GM12875 (cell line): ENCODE measurements at regions not wholly inside any gene's neighbourhood (a gene's known extent, or its start where the extent isn't known, plus 50 kb on each side); places are given as distances from the start of the nearest gene placed in this dataset.

Experiments used
- H3K4me3 ChIP-seq: one replicate; pipeline ENCODE4 v1.5.1; 2011; ENCODE audit warnings: low read depth, low read length, control low read depth
- CTCF ChIP-seq: IDR thresholded peaks from 2 replicates; pipeline ENCODE4 v1.5.1; 2011; ENCODE audit warnings: low read depth, mild to moderate bottlenecking, control low read depth, inconsistent platforms, low read length, moderate library complexity, borderline replicate concordance; ENCODE audit not compliant: insufficient read depth

GRCh38 chr6:98670045-98670746 lies 164.2 kb upstream of the POU3F2 start:
- H3K4me3 ChIP-seq = no peak overlapping the region
- TF ChIP-seq CTCF = no peak

GRCh38 chr6:98672681-98673475 lies 161.5 kb upstream of the POU3F2 start:
- TF ChIP-seq CTCF = no peak
- no peak overlapping the region for H3K4me3 ChIP-seq

GRCh38 chr6:98678481-98678880 lies 155.9 kb upstream of the POU3F2 start:
- H3K4me3 ChIP-seq = no peak overlapping the region
- no peak for TF ChIP-seq CTCF

- no peak for TF ChIP-seq CTCF
- no peak overlapping the region for H3K4me3 ChIP-seq
Measured at GRCh38 chr6:98686008-98686601, 148.3 kb upstream of the POU3F2 start.

- no peak for TF ChIP-seq CTCF
Measured at GRCh38 chr6:98687752-98688151, 146.6 kb upstream of the POU3F2 start.

GRCh38 chr6:98695091-98695801 lies 139.1 kb upstream of the POU3F2 start:
- TF ChIP-seq CTCF = no peak
- H3K4me3 ChIP-seq = no peak overlapping the region

More at GRCh38 chr6:98687752-98688151, 146.6 kb upstream of the POU3F2 start:
- no peak overlapping the region for H3K4me3 ChIP-seq
